HG03571 (cell line): ENCODE measurements at regions not wholly inside any gene's neighbourhood (a gene's known extent, or its start where the extent isn't known, plus 50 kb on each side); places are given as distances from the start of the nearest gene placed in this dataset.

ENCODE experiments used
- ATAC-seq: cut with Tn5 transposase; IDR thresholded peaks from one replicate; pipeline ENCODE4 v1.9.1; 2021; ENCODE audit not compliant: unreplicated experiment

DNA sequence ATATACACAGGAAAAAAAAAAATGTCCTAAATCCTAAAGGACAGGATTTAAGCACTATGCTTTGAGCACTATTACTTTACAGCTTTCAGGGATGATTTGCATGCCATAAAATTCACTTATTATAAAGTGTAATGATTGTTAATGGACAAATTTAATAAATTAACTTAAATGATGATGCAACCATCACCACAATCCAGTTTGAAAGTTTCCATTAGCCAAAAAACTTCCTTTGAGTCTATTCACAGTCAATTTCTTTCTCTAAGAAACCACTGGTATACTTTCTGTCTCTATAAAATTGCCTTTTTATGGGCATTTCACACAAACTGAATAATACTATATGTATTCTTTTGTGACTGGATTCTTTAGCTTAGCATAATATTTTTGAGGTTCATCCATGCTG, 111.1 kb upstream of the RIOK3 start:
- ATAC-seq, result no peak

DNA sequence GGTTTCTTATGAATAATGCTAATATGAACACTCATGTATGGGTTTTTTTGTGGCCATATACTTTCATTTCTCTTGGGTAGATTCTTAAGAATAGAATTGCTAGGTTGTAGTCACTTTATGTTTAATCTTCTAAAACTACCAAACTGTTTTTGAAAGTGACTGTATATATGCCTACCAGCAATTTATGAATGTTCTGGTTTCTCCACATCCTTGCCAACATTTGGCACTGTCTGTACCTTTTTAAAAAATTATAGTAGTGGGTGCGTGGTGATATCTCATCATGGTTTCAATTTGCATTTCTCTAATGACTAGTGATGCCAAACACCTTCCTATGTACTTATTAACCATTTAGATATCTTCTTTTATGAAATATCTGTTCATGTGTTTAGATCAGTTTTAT, 110.6 kb upstream of the RIOK3 start:
- no peak for ATAC-seq

DNA sequence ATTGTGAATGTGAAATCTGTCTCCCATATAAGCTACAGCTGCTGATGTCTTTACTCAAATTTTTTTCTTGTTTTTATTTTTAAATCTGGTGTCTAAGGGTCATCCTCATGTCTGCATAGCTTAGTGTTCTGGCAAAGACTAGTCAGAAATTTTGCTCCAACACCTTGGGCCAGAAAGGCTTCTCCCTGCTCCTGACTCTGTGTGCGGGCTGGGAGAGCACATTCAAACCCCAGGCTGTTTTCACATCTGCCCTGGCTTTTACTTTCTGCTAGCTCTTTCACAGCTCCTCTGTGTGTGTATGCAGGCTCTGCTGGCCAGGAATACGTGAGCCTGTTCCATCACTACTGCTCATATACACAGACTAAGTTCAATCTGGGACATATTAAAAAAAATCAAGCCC, 102.9 kb upstream of the RIOK3 start:
- no peak for ATAC-seq

DNA sequence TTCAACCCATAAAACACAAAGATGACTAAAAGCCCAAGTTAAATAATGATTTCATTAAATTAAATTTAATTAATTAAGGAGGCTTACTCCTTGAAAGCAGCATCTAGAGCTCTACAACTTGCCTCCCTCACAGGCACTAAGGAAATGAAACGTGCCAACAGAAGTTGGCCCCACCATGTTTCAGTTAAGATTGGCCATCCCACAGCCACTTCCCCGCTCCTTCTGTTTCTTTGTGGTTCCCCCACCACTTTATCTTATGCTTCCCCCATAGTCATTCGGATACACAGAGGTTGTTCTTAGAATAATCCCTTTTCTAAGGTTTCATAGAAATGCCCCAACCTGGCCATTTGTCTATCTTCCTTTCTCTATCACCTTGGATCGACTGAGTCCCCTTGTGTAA, 101.6 kb upstream of the RIOK3 start:
- no peak for ATAC-seq

DNA sequence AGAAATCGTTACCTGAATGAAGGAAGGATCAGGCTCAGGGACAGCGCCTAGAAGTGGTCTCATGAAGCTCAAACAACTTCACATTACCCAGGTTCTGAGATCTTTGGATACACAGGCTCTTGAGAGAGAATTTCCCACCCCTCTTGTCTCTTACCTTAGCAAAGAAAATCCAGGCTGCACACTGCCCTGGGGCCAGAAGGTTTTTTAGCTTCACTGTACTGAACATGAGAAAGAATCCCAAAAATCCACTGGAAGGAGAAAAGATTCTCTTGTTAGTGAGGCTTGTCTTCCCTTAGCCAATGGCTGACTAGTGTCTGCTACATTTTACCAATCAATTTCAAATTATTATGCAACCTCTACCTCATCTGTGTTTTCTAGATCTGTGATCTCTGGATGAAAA, 101.0 kb upstream of the RIOK3 start:
- ATAC-seq, result no peak

DNA sequence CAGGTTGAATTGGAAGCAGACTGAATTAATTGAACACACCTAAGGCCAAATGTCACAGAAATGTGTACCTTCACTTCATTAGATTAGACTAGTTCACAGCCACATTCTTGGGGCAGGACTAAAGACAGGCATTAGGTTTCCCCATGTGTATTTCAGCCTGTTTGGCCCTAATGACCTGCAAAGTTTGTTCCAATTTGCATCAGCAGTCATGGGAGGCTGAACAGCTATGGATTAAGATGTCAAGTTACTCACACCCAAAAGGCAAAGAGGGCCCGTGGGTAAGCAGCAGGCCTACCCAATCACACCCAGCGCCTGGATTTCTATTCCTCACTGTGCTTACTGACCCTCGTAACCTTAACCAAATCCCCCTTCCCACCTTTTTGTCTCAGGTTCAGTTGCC, 99.6 kb upstream of the RIOK3 start:
- ATAC-seq, result no peak

DNA sequence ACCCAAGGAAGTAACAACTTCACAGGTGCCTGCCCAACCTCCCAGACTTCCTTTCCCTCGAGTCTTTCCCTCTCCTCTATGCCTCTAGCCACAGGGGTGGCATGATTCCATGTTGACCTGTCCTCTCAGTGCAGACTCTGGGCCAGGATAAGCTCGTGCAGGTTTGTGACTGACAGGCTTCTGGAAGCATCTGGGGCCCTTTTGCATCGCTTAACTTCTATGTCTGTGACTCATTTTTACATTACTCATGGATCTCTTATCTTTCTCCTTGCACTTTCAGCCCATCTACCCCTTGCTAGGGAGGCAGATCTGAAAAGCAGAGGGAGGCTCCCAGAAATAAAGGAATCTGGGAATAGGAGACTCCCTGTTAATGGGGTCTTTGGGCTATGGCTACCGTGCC, 98.5 kb upstream of the RIOK3 start:
- ATAC-seq, result no peak

DNA sequence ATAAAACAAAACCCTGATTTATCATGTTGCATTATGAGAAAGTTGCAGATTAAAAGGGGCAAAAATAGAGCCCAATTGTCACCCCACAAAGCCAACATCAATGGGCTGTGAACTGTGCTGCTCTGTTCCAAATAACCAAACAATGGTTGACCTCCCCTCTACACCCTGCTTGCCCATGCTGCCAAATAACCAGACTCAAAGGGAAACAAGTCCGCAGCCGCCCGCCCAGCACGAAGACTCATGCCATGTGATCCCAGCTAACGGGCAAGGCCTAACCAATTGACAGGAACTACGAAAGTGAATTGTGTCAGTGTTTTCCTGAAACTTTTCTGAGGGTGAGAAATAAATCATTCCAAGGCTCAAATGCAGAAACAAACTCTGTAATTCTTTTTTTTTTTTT, 97.9 kb upstream of the RIOK3 start:
- no peak for ATAC-seq

DNA sequence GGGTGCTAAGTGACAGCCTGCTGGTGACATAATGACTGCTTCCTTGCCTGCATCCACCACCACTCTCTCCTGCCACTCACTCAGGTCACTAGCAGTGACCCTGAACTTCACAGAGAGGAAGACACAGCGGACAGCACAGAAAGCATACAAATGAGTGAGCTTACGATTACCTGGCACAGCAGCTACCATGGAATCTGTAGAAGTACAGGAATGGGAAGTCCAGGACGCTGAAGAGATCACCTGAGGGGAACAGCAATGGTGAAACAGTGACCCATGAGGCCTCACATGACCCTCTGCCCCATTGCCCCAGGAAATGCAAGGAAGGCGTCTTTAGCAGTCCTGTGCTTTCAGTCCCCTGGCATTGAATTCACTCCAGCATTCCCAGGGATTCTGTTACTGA, 96.7 kb upstream of the RIOK3 start:
- no peak for ATAC-seq

DNA sequence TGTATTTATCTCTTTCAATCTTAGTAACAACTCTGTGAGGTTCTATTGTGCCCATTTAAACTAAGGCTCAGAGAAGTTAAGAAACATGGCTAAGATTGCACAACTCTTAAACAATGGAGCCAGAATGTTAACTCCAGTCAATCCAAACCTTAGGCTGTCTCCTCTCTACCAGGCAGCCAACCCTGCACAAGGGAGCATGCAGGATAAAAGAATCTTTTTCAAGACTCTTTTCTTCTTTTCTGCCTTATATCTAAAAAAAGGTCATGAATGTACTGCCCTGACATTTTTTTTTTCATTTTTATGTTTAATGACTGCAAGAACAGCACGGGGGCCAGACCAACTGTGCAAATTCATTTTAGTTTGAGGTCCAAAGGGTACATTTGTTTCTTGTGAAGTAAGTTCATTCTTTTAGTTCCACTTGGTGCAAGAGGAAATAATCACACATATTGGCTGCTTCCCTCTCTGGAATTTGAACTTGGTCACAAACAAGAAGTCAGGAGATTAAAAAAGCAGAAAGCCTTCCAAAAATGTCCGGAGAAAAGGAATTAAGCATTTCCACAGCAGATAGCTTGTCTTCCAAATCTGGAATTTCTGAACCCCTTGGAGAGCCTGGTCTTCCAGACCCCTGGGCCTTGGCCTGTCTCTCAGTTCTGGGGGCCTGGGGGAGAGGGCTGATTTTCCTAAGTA, 96.0 kb upstream of the RIOK3 start:
- no peak for ATAC-seq

DNA sequence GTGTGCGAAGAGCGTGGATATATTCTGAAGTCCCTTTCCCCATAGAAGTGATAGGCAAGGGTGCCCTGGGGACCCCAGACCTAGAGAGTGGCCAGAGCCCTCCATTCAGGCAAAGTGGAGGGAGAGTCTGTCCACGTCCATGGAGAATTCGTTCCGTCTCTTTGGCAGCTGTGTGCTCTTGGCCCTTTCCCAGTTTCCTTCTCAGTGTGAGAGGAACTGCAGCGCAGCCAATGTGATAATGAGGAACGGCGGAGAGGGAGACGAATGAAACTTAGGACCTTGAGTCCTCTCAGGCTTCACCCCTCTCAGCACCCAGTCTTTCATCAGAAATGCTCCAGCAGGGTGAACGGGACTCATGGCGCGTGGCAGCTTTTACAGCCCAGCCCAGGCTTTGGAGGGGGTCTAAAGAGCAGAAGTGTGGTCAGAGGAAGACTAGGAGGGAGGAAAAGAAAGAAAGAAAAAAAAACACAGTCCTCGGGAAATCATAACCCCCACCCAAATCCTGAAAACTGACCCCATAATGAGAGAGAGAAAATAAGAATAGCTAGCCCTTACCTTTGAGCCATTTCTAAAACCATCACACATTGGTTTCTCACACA, 95.0 kb upstream of the RIOK3 start:
- ATAC-seq, result no peak

DNA sequence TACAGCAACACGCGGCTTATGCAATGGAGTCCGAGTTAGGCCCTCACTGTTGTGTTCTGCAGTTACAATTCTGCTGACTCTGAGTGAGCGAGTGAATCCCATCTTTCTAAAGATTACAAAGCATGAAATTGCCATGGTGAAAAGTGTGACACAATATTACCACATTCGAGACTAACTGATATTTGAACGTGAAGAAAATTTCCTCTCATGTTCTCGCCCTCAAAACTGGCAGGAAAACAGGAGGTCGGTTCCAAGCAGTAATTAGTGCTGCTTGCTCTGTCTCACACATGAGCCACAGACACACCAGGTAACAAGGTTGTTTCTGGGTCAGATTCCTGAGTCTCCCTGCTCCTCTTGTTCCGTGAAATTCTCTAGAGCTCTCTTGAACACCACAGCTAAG, 93.7 kb upstream of the RIOK3 start:
- no peak for ATAC-seq

DNA sequence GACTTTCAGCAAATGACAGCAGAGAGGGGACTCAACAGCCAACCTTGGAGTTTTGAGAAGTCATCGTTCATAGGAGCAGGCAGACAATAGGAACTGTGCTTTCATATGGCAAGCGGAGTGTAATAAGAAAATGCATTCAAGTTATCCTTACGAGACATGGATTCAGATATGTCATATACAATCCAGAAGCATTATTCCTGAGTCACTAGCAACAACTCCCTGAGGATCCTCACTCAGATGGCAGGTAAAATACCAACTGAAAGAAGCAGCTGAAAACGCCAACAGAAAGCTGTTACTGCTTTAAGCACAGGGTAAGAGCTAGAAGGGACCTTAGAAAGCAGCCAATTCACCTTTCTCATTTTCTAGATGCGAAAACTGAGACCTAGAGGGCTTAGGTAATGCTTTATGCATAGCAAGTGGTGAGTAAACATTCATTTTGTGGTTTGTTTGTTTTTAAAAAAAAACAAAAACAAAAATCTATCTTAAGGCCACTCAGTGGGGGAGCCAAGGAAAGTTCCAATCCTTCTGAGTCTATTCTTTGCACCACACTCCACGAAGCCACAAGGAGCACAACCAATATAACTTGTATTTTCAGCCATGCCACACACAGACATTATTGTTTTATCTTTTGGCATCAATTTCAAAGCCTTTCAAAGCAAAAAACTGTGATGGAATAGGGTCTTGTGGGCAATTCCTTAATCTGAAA, 89.1 kb upstream of the RIOK3 start:
- ATAC-seq, result no peak

DNA sequence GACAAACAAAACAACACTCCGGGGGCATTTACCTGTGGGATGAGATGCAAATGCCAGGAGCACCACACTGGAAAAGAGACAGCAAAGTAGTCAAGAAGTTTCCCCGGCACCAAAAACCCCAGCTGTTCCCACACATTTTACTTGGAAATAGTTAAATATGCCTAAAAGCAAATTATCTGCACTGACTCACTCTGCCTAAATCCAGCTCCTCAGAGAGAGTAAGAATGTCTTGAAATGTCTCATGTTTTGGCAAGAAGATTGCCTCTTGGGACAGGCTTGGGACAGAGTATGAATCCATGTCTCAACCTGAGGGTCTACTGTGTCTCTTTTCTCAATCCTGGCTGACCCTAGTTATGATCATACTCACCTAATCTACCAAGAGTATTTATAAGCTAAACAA, 87.5 kb upstream of the RIOK3 start:
- no peak for ATAC-seq

DNA sequence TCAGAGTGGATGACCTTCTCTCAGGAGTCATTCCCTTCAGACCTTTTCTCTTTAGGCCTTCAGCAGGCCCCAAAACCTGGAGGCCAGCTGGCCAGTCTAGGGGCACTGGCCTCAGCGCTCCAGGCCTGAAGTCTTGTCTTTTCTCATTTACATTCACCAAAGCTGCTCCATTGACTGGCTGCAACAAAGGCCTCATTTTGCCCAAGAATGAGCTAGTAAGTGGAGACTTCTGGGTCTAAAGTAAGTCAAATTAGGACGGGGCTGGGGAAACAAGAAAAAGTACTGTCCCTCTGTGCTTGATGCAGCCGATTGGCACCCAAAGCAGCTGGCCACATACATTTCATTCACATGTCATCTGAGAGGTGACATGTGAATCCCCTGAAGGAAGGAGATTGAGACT, 83.8 kb upstream of the RIOK3 start:
- ATAC-seq, result no peak

DNA sequence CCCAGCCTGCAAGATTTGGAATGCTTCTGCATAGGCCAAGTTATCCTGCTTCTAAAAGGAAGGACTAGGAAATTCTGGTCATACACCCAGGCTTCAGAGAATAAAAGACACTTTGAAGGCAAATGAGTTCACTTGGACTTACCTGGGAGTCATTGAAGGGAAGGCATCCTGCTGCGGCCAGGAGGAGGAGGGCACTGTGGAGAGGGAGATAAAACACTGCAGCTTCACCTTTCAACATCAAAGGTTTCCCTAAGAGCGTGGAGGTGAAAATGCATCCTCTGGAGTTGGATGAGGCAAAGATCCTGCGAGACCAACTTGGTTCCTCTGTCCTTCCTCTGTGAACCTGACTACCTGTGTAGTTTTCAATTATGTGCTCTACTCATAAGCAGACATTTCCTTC, 79.5 kb upstream of the RIOK3 start:
- ATAC-seq, result no peak

DNA sequence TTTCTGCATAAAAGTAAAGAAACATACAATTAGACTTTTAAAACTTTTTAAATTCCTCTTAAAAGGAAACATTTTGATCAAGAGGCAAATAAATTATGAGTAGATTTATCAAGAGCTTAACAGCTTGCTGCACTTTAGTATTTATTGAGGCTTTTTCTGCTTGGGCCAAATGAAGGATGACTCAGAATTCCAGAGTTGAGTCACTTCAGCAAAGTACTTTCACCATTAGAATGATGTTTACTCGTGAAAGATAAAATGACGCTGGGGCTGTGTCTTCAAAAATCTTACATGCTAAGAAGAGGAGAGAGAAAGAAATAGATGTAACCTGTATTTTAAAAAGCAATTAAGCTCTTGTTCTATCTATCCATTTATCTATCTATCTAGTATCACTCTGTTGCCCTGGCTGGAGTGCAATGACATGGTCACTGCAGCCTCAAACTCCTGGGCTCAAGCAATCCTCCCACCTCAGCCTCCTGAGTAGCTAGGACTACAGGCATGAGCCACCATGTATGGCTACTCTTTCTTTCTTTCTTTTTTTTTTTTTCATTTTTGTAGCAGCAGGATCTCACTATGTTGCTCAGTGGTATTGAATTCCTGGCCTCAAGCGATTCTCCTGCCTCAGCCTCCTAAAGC, 75.3 kb upstream of the RIOK3 start:
- ATAC-seq, result peak; percentile 66

DNA sequence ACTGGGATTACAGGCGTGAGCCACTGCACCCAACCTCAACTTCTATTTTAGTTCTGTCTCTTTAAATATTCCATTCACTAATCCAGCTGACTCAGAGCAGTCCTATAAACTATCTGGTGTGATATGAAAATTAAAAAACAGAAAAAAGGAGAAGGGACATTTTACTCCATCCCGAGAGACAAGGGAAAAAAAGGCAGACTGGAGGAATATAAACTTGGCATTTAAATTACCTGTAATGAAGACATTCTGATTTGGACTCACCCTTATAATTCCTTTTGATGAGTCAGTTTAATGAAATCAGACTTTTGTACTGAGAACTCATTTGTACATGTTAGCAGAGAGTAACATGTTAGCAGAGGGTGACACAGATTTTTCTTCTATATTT, 74.8 kb upstream of the RIOK3 start:
- no peak for ATAC-seq

DNA sequence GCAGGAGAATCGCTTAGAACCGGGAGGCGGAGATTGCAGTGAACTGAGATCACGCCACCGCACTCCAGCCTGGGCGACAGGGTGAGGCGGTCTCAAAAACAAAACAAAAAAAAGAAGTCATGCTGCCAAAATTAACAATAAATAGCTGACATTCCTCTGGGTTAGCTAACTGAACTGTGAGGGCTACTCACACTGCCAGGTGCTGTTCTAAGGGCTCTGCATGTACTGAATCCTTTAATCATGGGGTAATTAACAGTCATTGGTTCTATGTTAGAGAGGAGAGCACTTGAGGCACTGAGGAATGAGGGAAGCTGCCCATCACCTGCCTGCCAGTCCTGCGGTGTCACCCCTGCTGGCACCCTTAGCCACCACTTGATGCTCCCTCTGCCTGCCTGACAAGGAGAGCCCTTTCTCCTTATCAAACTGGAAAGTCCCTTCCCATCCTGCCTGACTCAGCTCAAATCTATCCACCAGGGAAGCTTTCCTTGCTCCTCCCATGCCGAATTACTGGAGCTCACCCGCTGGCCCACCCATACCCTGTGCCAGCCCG, 73.0 kb upstream of the RIOK3 start:
- no peak for ATAC-seq

DNA sequence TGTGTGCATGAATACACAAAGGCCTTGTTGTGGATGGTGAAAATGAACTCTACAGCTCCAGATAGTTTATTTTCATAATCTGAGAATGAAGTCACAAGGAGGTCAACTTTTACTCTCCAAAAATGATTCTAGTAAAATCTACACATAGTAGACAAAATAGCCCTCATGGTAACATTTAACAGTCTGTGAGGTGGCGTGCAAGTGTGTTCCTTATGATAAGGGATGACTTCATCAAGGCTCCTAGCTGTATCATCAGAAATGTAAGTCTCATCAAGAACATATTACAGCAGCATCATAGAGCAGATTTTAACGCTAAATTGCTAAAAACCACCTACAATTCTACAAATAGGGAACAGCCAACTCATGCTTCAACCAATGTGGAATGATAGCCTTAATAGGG, 72.3 kb upstream of the RIOK3 start:
- no peak for ATAC-seq

DNA sequence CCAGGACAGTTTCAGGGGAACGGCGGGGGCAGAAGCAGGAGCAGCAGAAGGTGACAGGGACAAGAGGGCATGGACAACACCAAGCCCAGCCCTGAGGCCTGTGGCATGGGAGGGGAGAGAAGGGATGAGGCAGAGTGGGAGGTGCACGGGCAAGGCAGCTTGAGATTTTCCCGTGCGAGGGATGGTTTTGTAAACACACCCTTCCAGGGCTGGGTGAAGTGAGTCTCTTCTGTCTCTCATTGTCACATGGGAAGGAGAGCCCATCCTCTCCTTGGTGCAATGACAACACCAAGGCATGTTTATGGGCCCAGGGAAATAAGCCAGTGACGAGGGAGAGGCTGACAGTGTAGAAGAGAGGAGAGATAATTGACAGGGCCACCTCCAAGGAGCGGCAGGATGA, 69.6 kb upstream of the RIOK3 start:
- ATAC-seq, result no peak
